MCF 10A (cell line): ENCODE measurements at regions not wholly inside any gene's neighbourhood (a gene's known extent, or its start where the extent isn't known, plus 50 kb on each side); places are given as distances from the start of the nearest gene placed in this dataset.
A peak's percentile ranks its signal among the peaks of the same experiment; 100 is the strongest.

Experiments
- BruUV-seq: library from RNA; stranded (reverse); fragments of 400-500 nt; replicated peaks from 2 replicates; lab custom pipeline; 2021; lab: Mats Ljungman, UMichigan
- CTCF ChIA-PET: fragments of 300-600 bp; sonication (Branson Sonifier 250); formaldehyde crosslinking; extraction: SDS; loops from one replicate; lab custom pipeline; 2021; ENCODE audit warnings: antibody characterized with exemption, inconsistent platforms; lab: Yijun Ruan, JAX
- POLR2A ChIA-PET: fragments of 300-600, 350-650 bp; sonication (Branson Sonifier 250); formaldehyde crosslinking; extraction: SDS; loops from one replicate; lab custom pipeline; 2020; ENCODE audit warnings: antibody characterized with exemption, inconsistent platforms; lab: Yijun Ruan, JAX
- DNase-seq: peaks from one replicate; pipeline ENCODE4 v3.0.0-alpha.2; 2018; ENCODE audit not compliant: unreplicated experiment
- H3K27ac Mint-ChIP-seq: one replicate; pipeline ENCODE4 v1.8.0; 2022; ENCODE audit warnings: mild to moderate bottlenecking, low read depth, mixed read lengths; ENCODE audit not compliant: unreplicated experiment
- H3K27me3 Mint-ChIP-seq: one replicate; pipeline ENCODE4 v1.8.0; 2022; ENCODE audit warnings: mixed read lengths; ENCODE audit not compliant: insufficient read depth, unreplicated experiment
- H3K36me3 Mint-ChIP-seq: one replicate; pipeline ENCODE4 v1.8.0; 2022; ENCODE audit warnings: mild to moderate bottlenecking, moderate library complexity, mixed read lengths; ENCODE audit not compliant: insufficient read depth, unreplicated experiment
- H3K4me1 Mint-ChIP-seq: one replicate; pipeline ENCODE4 v1.8.0; 2022; ENCODE audit warnings: mixed read lengths; ENCODE audit not compliant: insufficient read depth, unreplicated experiment
- H3K4me3 Mint-ChIP-seq: one replicate; pipeline ENCODE4 v1.8.0; 2022; ENCODE audit warnings: mild to moderate bottlenecking, moderate library complexity, mixed read lengths; ENCODE audit not compliant: unreplicated experiment
- H3K9me3 Mint-ChIP-seq: one replicate; pipeline ENCODE4 v1.8.0; 2022; ENCODE audit warnings: mixed read lengths; ENCODE audit not compliant: unreplicated experiment
- CTCF ChIP-seq: fragments of 200-600 bp; IDR thresholded peaks from one replicate; pipeline ENCODE4 v1.8.0; 2022; ENCODE audit warnings: antibody characterized with exemption, mild to moderate bottlenecking; ENCODE audit not compliant: unreplicated experiment
- intact Hi-C: fragments of 100-400 bp; cut with micrococcal nuclease; formaldehyde crosslinking; loops from 2 replicates; pipeline ENCODE4 v1.14.1; 2022

- H3K27me3 Mint-ChIP-seq, result no peaks in the 10 kb centered on the region
- CTCF ChIA-PET, result interaction anchor here (1.3 to 1.9 kb wide), 3 partner anchors 8 to 73 kb away, joined by 3 to 4 read pairs (median 3); no protein-coding TSS in a partner anchor
- H3K9me3 Mint-ChIP-seq, result no peaks in the 10 kb centered on the region
- H3K27ac Mint-ChIP-seq, result peak overlapping the region; percentile 55
- no TSS peak for BruUV-seq
- intact Hi-C loops, result no loop called here
- no peak overlapping the region for H3K4me3 Mint-ChIP-seq
- peaks cover 16% of the 10 kb centered on the region for H3K4me1 Mint-ChIP-seq
- TF ChIP-seq CTCF, result no peak
- no peaks in the 10 kb centered on the region for H3K36me3 Mint-ChIP-seq
- POLR2A ChIA-PET, result interaction anchor here (0.5 to 1.7 kb wide), 3 partner anchors 8 to 47 kb away, joined by 3 to 6 read pairs (median 4); no protein-coding TSS in a partner anchor
- DNase-seq, result no peak
Measured at GRCh38 chr7:87000344-87000743, 59.1 kb downstream of the ELAPOR2 start.

- no peak overlapping the region for H3K4me3 Mint-ChIP-seq
- no peaks in the 10 kb centered on the region for H3K27me3 Mint-ChIP-seq
- CTCF ChIA-PET, result interaction anchor here (0.6 kb wide), 1 partner anchor 22 kb away, joined by 3 read pairs; no protein-coding TSS in a partner anchor
- peaks cover 22% of the 10 kb centered on the region for H3K4me1 Mint-ChIP-seq
- no TSS peak for BruUV-seq
- H3K27ac Mint-ChIP-seq, result no peak overlapping the region
- intact Hi-C loops, result no loop called here
- TF ChIP-seq CTCF, result no peak
- POLR2A ChIA-PET, result no interaction called here
- no peak for DNase-seq
- H3K9me3 Mint-ChIP-seq, result no peaks in the 10 kb centered on the region
- H3K36me3 Mint-ChIP-seq, result no peaks in the 10 kb centered on the region
Measured at GRCh38 chr7:86999750-87000149, 59.7 kb downstream of the ELAPOR2 start.

GRCh38 chr7:86995814-86996213 is 63.6 kb downstream of the ELAPOR2 start:
- no peaks in the 10 kb centered on the region for H3K36me3 Mint-ChIP-seq
- H3K4me3 Mint-ChIP-seq, result no peak overlapping the region
- DNase-seq, result no peak
- intact Hi-C loops, result no loop called here
- H3K4me1 Mint-ChIP-seq, result peaks cover 28% of the 10 kb centered on the region
- POLR2A ChIA-PET, result no interaction called here
- no peak for TF ChIP-seq CTCF
- no peaks in the 10 kb centered on the region for H3K27me3 Mint-ChIP-seq
- no peak overlapping the region for H3K27ac Mint-ChIP-seq
- BruUV-seq, result no TSS peak
- CTCF ChIA-PET, result interaction anchor here (0.6 to 1.1 kb wide), 4 partner anchors 16 to 1535 kb away, joined by 3 to 4 read pairs (median 3); no protein-coding TSS in a partner anchor
- H3K9me3 Mint-ChIP-seq, result no peaks in the 10 kb centered on the region

- no TSS peak for BruUV-seq
- Mint-ChIP-seq H3K4me1 (peaks cover 23% of the 10 kb centered on the region), H3K36me3 (no peaks in the 10 kb centered on the region), H3K27me3 (no peaks in the 10 kb centered on the region), H3K9me3 (no peaks in the 10 kb centered on the region), H3K4me3 (no peak overlapping the region), H3K27ac (no peak overlapping the region)
- no peak for DNase-seq
- ChIA-PET POLR2A (no interaction called here), CTCF (interaction anchor here (0.7 to 1.1 kb wide), 4 partner anchors 17 to 45 kb away, joined by 3 to 6 read pairs (median 3); no protein-coding TSS in a partner anchor)
- intact Hi-C loops, result no loop called here
- no peak for TF ChIP-seq CTCF
Measured at GRCh38 chr7:86995052-86995725, 64.3 kb downstream of the ELAPOR2 start.
